ENCODE measurements at regions not wholly inside any gene's neighbourhood (a gene's known extent, or its start where the extent isn't known, plus 50 kb on each side); places are given as distances from the start of the nearest gene placed in this dataset.
"Not testable (repeated sequence)": the region's sequence is repeated elsewhere in the genome, so short reads cannot be mapped to it uniquely, and the experiment has no call there.

DNA sequence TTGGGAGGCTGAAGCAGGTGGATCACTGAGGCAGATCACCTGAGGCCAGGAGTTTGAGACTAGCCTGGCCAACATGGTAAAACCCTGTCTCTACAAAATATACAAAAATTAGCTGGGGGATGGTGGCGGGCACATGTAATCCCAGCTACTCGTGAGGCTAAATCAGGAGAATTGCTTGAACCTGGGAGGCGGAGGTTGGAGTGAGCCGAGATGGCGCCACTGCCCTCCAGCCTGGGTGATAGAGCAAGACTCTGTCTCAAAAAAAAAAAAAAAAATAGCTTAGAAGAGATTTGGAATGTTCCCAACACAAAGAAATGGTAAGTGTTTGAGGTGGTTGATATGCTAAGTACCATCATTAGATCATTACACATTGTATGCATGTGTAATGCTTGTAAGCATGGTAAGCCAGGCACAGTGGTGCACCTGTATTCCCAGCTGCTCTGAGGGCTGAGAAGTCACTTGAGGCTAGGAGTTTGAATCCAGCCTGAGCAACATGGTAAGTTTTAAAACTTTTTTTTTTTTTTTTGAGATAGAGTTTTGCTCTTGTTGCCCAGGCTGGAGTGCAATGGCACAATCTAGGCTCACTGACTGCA lies 77.8 kb upstream of the CAB39 start:
- TF ChIP-seq EZH2 (optimal IDR thresholded peaks at IDR 0.05; ENCODE audit: low read depth, low read length); EZH2phosphoT487 (IDR thresholded peaks at IDR 0.05; ENCODE audit: low read length): not testable (repeated sequence)
- TF ChIP-seq, protein P1, sequence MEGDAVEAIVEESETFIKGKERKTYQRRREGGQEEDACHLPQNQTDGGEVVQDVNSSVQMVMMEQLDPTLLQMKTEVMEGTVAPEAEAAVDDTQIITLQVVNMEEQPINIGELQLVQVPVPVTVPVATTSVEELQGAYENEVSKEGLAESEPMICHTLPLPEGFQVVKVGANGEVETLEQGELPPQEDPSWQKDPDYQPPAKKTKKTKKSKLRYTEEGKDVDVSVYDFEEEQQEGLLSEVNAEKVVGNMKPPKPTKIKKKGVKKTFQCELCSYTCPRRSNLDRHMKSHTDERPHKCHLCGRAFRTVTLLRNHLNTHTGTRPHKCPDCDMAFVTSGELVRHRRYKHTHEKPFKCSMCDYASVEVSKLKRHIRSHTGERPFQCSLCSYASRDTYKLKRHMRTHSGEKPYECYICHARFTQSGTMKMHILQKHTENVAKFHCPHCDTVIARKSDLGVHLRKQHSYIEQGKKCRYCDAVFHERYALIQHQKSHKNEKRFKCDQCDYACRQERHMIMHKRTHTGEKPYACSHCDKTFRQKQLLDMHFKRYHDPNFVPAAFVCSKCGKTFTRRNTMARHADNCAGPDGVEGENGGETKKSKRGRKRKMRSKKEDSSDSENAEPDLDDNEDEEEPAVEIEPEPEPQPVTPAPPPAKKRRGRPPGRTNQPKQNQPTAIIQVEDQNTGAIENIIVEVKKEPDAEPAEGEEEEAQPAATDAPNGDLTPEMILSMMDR (IDR thresholded peaks at IDR 0.05; ENCODE audit: low read length), result not testable (repeated sequence)

Data from MM.1S (cell line).